Vagina (tissue), 2 donors: ENCODE measurements at regions not wholly inside any gene's neighbourhood (a gene's known extent, or its start where the extent isn't known, plus 50 kb on each side); places are given as distances from the start of the nearest gene placed in this dataset.
A peak's percentile ranks its signal among the peaks of the same experiment; 100 is the strongest.

Experiments used
- DNase-seq, 2 donors: peaks; one replicate each; pipeline ENCODE4 v3.0.0-alpha.2; 2017; ENCODE audit errors: extremely low spot score in 2 of 2
- H3K27ac ChIP-seq: fragments of 200-600 bp; sonication (generic); one replicate; pipeline ENCODE4 v1.5.1; 2019
- H3K27me3 ChIP-seq: fragments of 200-600 bp; sonication (generic); one replicate; pipeline ENCODE4 v1.5.1; 2019
- H3K36me3 ChIP-seq, 2 donors: fragments of 200-600 bp; sonication (generic); one replicate each; pipeline ENCODE4 v1.5.1; 2017 to 2019
- H3K4me1 ChIP-seq: fragments of 200-600 bp; sonication (generic); one replicate; pipeline ENCODE4 v1.5.1; 2019
- H3K4me3 ChIP-seq, 2 donors: fragments of 200-600 bp; sonication (generic); 1 replicate in 1 of 2; 2 replicates in 1 of 2; pipeline ENCODE4 v1.5.1; 2016 to 2019
- H3K9me3 ChIP-seq: fragments of 200-600 bp; sonication (generic); one replicate; pipeline ENCODE4 v1.5.1; 2019
- CTCF ChIP-seq, 3 experiments: fragments of 450-650 bp in 2 of 3; fragments of 200-600 bp in 1 of 3; sonication (generic) in 1 of 3; IDR thresholded peaks; one replicate each; pipeline ENCODE4 v1.5.1; 2017 to 2019; ENCODE audit warnings: antibody characterized with exemption in 3 of 3, mild to moderate bottlenecking in 2 of 3, moderate library complexity in 2 of 3
- POLR2A ChIP-seq, 2 donors: fragments of 450-650 bp; IDR thresholded peaks; one replicate each; pipeline ENCODE4 v1.6.1; 2017; ENCODE audit warnings: antibody characterized with exemption in 2 of 2, mild to moderate bottlenecking in 2 of 2, moderate library complexity in 2 of 2
- POLR2AphosphoS5 ChIP-seq, 2 donors: sonication (generic); formaldehyde crosslinking; IDR thresholded peaks; one replicate each; pipeline ENCODE4 v1.9.0; 2017; ENCODE audit warnings: antibody characterized with exemption in 2 of 2, mild to moderate bottlenecking in 2 of 2, low read depth in 1 of 2; ENCODE audit not compliant: insufficient read depth in 1 of 2
- intact Hi-C: fragments of 100-400 bp; cut with DNase I; formaldehyde crosslinking; loops from one replicate; pipeline ENCODE4 v1.15.1; 2023

GRCh38 chr1:55654750-55655149, 439.6 kb upstream of the USP24 start:
- intact Hi-C loops: no loop called here
- no peak for DNase-seq
- H3K27me3 ChIP-seq: no peaks in the 10 kb centered on the region
- H3K4me1 ChIP-seq: peaks cover 9% of the 10 kb centered on the region
- no peaks in the 10 kb centered on the region for H3K36me3 ChIP-seq
- no peak overlapping the region for H3K4me3 ChIP-seq
- TF ChIP-seq POLR2A (IDR thresholded peaks at IDR 0.05) (no peak), POLR2AphosphoS5 (IDR thresholded peaks at IDR 0.05; ENCODE audit: insufficient read depth in 1 of 2, low read depth in 1 of 2) (no peak), CTCF (IDR thresholded peaks at IDR 0.05) (no peak)
- H3K9me3 ChIP-seq: no peaks in the 10 kb centered on the region
- H3K27ac ChIP-seq: peak overlapping the region; percentile 26

- Histone ChIP-seq H3K4me1 (peaks cover 10% of the 10 kb centered on the region), H3K36me3 (no peaks in the 10 kb centered on the region), H3K27ac (peak overlapping the region; percentile 26), H3K27me3 (no peaks in the 10 kb centered on the region), H3K9me3 (no peaks in the 10 kb centered on the region), H3K4me3 (no peak overlapping the region)
- no peak for TF ChIP-seq CTCF (IDR thresholded peaks at IDR 0.05)
- no peak for TF ChIP-seq POLR2AphosphoS5 (IDR thresholded peaks at IDR 0.05; ENCODE audit: insufficient read depth in 1 of 2, low read depth in 1 of 2)
- TF ChIP-seq POLR2A (IDR thresholded peaks at IDR 0.05): no peak
- no peak for DNase-seq
- intact Hi-C loops: no loop called here
Measured at GRCh38 chr1:55654171-55654570, 439.0 kb upstream of the USP24 start.

- Histone ChIP-seq H3K4me1 (peaks cover 10% of the 10 kb centered on the region), H3K9me3 (no peaks in the 10 kb centered on the region), H3K27ac (peak overlapping the region; percentile 57), H3K4me3 (no peak overlapping the region), H3K27me3 (no peaks in the 10 kb centered on the region), H3K36me3 (no peaks in the 10 kb centered on the region)
- TF ChIP-seq POLR2A (IDR thresholded peaks at IDR 0.05): no peak
- no peak for TF ChIP-seq CTCF (IDR thresholded peaks at IDR 0.05)
- TF ChIP-seq POLR2AphosphoS5 (IDR thresholded peaks at IDR 0.05; ENCODE audit: insufficient read depth in 1 of 2, low read depth in 1 of 2): no peak
- intact Hi-C loops: no loop called here
- DNase-seq: no peak
Measured at GRCh38 chr1:55650444-55650843, 435.3 kb upstream of the USP24 start.

- Histone ChIP-seq H3K4me1 (peaks cover 10% of the 10 kb centered on the region), H3K36me3 (no peaks in the 10 kb centered on the region), H3K27ac (no peak overlapping the region), H3K27me3 (no peaks in the 10 kb centered on the region), H3K4me3 (no peak overlapping the region), H3K9me3 (no peaks in the 10 kb centered on the region)
- intact Hi-C loops: no loop called here
- DNase-seq: no peak
- TF ChIP-seq CTCF (IDR thresholded peaks at IDR 0.05): no peak
Measured at GRCh38 chr1:55646181-55646580, 431.0 kb upstream of the USP24 start.

- Histone ChIP-seq H3K27me3 (no peaks in the 10 kb centered on the region), H3K4me3 (no peak overlapping the region), H3K27ac (no peak overlapping the region), H3K36me3 (no peaks in the 10 kb centered on the region), H3K9me3 (no peaks in the 10 kb centered on the region), H3K4me1 (peaks cover 6% of the 10 kb centered on the region)
- no peak for DNase-seq
- intact Hi-C loops: no loop called here
- TF ChIP-seq CTCF (IDR thresholded peaks at IDR 0.05) (no peak), POLR2A (IDR thresholded peaks at IDR 0.05) (no peak), POLR2AphosphoS5 (IDR thresholded peaks at IDR 0.05; ENCODE audit: insufficient read depth in 1 of 2, low read depth in 1 of 2) (no peak)
Measured at GRCh38 chr1:55645270-55645669, 430.1 kb upstream of the USP24 start.
